GM12873 (cell line): ENCODE measurements at regions not wholly inside any gene's neighbourhood (a gene's known extent, or its start where the extent isn't known, plus 50 kb on each side); places are given as distances from the start of the nearest gene placed in this dataset.

ENCODE experiments used
- TF ChIP-seq, protein P1 (sequence below): IDR thresholded peaks from 2 replicates; pipeline ENCODE4 v1.5.1; 2012; ENCODE audit warnings: low read depth, mild to moderate bottlenecking, moderate library complexity, low read length, control low read depth; ENCODE audit not compliant: insufficient read depth; ENCODE audit errors: missing control alignments

DNA sequence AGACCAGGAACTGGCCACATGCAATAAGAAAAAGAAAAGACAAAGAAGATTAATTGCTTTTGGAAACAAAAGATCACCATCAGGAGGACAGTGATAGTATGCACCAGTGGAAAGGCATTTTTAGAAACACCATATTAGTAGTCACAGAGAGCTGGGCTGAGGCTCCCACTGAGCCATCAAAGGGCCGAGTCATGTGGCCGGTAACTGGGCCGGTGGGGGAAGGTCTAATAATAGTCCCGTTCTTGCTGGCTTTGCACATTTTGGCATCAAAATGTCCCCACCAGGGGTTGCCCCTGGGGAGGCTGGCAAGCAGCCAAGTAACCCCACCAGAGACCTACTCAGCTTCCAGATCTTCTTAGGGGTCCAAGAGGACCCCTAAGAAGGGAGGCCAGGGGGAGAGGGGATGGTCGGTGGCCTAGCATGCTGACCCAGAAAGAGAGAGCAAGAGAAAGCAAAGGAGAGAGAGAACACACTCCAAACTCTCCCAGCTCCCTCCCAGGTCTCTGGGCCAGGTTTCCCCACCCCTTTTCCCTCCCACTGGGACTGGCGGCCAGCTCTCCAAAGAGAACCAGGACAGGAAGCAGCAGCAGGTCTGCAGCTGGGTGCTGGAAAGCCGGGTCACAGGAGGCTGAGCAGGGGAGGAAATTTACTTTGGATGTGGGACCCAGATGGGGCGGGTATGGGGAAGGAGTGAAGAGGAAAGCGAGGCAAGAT, 70.2 kb upstream of the FGFR2 start:
- TF ChIP-seq, protein P1, sequence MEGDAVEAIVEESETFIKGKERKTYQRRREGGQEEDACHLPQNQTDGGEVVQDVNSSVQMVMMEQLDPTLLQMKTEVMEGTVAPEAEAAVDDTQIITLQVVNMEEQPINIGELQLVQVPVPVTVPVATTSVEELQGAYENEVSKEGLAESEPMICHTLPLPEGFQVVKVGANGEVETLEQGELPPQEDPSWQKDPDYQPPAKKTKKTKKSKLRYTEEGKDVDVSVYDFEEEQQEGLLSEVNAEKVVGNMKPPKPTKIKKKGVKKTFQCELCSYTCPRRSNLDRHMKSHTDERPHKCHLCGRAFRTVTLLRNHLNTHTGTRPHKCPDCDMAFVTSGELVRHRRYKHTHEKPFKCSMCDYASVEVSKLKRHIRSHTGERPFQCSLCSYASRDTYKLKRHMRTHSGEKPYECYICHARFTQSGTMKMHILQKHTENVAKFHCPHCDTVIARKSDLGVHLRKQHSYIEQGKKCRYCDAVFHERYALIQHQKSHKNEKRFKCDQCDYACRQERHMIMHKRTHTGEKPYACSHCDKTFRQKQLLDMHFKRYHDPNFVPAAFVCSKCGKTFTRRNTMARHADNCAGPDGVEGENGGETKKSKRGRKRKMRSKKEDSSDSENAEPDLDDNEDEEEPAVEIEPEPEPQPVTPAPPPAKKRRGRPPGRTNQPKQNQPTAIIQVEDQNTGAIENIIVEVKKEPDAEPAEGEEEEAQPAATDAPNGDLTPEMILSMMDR, result no peak

GRCh38 chr10:121667948-121668313, 69.7 kb upstream of the FGFR2 start:
- TF ChIP-seq, protein P1, result no peak

DNA sequence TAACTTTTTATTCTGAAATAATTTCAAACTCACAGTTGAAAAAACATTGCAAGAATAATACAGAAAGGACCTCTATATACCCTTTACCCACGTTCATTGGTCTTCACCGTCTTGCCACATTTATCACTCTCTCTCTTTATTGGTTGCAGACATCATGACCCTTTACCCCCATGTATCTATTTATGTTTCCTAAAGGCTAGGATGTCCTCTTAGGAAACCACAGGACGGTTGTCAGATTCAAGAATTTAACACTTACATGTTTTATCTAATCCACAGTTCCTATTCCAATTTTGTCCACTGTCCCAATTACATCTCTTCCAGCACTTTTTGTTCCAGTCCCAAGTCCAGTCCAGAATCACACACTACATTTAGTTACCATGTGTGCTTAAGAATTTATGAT, 67.6 kb upstream of the FGFR2 start:
- TF ChIP-seq, protein P1, result no peak

- TF ChIP-seq, protein P1, result no peak
These were observed 66.4 kb upstream of the FGFR2 start for GRCh38 chr10:121664671-121665070.

GRCh38 chr10:121662945-121663917, 65.0 kb upstream of the FGFR2 start:
- TF ChIP-seq, protein P1, result peak; percentile 57

DNA sequence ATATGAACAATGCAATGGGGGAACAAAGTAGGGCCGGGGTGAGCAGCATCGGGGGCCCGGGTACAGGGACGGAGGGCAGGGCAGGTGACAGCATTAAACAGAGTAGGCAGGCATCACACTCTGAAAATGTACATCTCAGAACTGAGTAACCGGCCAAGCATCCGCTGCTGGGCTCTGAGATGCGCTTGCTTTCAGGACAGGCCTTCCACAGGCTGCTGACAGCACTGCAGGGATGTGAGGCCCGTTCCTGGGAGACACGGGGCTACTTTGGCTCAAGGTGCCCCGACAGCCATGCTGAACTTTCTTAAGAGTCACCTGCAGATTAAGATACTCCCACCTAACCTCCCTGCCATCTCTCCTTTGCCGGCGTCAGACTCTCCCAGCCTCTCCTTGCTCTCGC, 64.3 kb upstream of the FGFR2 start:
- TF ChIP-seq, protein P1, result no peak

DNA sequence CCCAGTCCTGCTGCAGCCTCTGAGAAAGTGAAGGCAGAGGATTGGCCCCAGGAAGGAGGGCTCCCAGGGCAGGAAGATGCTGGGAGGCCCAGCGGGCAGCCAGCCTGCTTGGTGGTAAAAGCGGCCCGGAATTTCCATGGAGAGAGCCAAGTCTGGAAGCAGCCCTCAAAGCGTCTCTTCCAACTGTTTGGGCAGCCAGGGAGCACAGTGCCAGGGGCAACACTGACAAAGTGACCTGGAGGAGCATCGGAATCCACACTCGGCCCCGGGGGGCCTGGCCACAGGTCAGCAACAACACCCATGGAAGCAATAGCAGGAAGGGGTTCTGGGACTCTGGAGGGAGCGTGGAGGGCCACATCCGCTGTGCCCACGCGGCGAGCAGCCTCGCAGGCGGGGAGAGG, 63.2 kb upstream of the FGFR2 start:
- TF ChIP-seq, protein P1, result no peak
